ENCODE measurements at regions not wholly inside any gene's neighbourhood (a gene's known extent, or its start where the extent isn't known, plus 50 kb on each side); places are given as distances from the start of the nearest gene placed in this dataset.

- no peak overlapping the region for H3K9ac ChIP-seq (ENCODE audit: low read depth, low read length)
- H3K27me3 ChIP-seq (ENCODE audit: control insufficient read depth, insufficient read depth, low read length) = no peaks in the 10 kb centered on the region
- H3K36me3 ChIP-seq (ENCODE audit: control insufficient read depth, insufficient read depth, low read length) = no peaks in the 10 kb centered on the region
- no peak overlapping the region for H3K4me3 ChIP-seq (ENCODE audit: low read depth, low read length)
- H3K9me3 ChIP-seq (ENCODE audit: control insufficient read depth, insufficient read depth, low read length) = no peaks in the 10 kb centered on the region
- H3K4me1 ChIP-seq (ENCODE audit: control insufficient read depth, insufficient read depth, low read length) = no peaks in the 10 kb centered on the region
- no peak overlapping the region for H3K27ac ChIP-seq (ENCODE audit: low read depth, low read length)
These were observed 323.3 kb upstream of the RAB6C start for GRCh38 chr2:129656081-129656598.

GRCh38 chr2:129658430-129658829, 321.0 kb upstream of the RAB6C start:
- Histone ChIP-seq H3K4me1 (ENCODE audit: control insufficient read depth, insufficient read depth, low read length) (no peaks in the 10 kb centered on the region), H3K4me3 (ENCODE audit: low read depth, low read length) (no peak overlapping the region)

DNA sequence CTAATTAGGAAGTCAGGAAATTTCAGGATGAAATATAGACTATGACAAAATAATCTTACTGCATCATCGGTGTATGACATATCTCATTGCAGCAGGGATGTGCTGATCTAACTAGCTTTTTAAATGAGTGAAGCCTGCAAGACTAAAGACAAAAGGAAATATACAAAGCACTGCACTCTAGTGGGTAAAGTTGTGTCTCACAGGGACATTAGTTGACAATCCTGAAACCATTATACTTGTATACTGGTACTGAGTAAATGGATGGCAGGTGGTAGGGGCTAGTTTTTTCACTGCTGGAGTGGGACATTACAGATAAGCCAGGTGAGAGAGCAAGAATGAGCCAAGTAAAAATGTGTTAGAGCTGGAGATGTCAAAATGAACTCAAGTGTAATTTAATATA, 317.5 kb upstream of the RAB6C start:
- no peaks in the 10 kb centered on the region for H3K9me3 ChIP-seq (ENCODE audit: control insufficient read depth, insufficient read depth, low read length)
- no peaks in the 10 kb centered on the region for H3K36me3 ChIP-seq (ENCODE audit: control insufficient read depth, insufficient read depth, low read length)
- H3K9ac ChIP-seq (ENCODE audit: low read depth, low read length) = no peak overlapping the region
- no peaks in the 10 kb centered on the region for H3K27me3 ChIP-seq (ENCODE audit: control insufficient read depth, insufficient read depth, low read length)
- H3K4me1 ChIP-seq (ENCODE audit: control insufficient read depth, insufficient read depth, low read length) = no peaks in the 10 kb centered on the region
- H3K4me3 ChIP-seq (ENCODE audit: low read depth, low read length) = no peak overlapping the region
- H3K27ac ChIP-seq (ENCODE audit: low read depth, low read length) = no peak overlapping the region

More at GRCh38 chr2:129658430-129658829, 321.0 kb upstream of the RAB6C start:
- Histone ChIP-seq H3K27me3 (ENCODE audit: control insufficient read depth, insufficient read depth, low read length) (no peaks in the 10 kb centered on the region), H3K9ac (ENCODE audit: low read depth, low read length) (no peak overlapping the region), H3K36me3 (ENCODE audit: control insufficient read depth, insufficient read depth, low read length) (no peaks in the 10 kb centered on the region), H3K27ac (ENCODE audit: low read depth, low read length) (no peak overlapping the region), H3K9me3 (ENCODE audit: control insufficient read depth, insufficient read depth, low read length) (no peaks in the 10 kb centered on the region)

DNA sequence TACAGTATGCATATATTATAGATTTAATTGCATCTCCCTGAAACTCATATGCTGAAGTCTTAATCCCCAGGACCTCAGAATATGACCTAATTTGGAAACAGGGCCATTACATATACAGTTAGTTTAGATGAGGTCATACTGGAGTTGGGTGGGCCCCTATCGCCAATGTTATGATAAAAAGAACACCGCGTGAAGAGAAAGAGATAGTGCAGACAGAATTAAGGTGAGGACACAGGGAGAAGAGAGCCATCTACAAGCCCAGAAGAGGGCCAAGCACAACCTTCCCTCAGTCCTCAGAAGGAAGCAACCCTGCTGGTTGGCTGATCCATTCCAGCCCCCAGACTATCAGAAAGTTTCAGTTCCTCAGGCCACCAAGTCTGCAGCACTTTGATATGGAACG, 311.9 kb upstream of the RAB6C start:
- Histone ChIP-seq H3K4me3 (ENCODE audit: low read depth, low read length) (no peak overlapping the region), H3K27ac (ENCODE audit: low read depth, low read length) (no peak overlapping the region), H3K9me3 (ENCODE audit: control insufficient read depth, insufficient read depth, low read length) (no peaks in the 10 kb centered on the region), H3K4me1 (ENCODE audit: control insufficient read depth, insufficient read depth, low read length) (no peaks in the 10 kb centered on the region), H3K9ac (ENCODE audit: low read depth, low read length) (no peak overlapping the region), H3K27me3 (ENCODE audit: control insufficient read depth, insufficient read depth, low read length) (no peaks in the 10 kb centered on the region), H3K36me3 (ENCODE audit: control insufficient read depth, insufficient read depth, low read length) (no peaks in the 10 kb centered on the region)

DNA sequence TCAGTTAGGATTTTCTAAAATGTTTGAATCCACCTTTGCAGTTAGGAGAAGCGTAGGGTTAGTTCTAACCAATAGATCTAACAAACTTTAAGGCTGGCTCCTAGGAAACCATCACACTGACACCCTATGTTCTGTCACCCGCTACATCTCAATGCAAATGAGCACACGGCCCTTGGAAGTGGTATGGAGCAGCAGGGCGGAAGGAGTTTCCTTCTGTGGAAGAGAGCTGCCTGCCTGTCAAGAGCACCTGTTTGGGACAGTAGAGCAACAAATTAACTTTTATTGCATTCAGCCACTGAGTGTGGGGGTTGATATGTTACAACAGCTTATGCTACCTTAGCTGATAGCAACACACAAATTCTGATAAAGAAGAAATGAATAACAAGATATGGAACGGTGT, 306.9 kb upstream of the RAB6C start:
- no peaks in the 10 kb centered on the region for H3K36me3 ChIP-seq (ENCODE audit: control insufficient read depth, insufficient read depth, low read length)
- no peaks in the 10 kb centered on the region for H3K4me1 ChIP-seq (ENCODE audit: control insufficient read depth, insufficient read depth, low read length)
- no peak overlapping the region for H3K9ac ChIP-seq (ENCODE audit: low read depth, low read length)
- H3K27me3 ChIP-seq (ENCODE audit: control insufficient read depth, insufficient read depth, low read length) = no peaks in the 10 kb centered on the region
- no peak overlapping the region for H3K4me3 ChIP-seq (ENCODE audit: low read depth, low read length)
- no peaks in the 10 kb centered on the region for H3K9me3 ChIP-seq (ENCODE audit: control insufficient read depth, insufficient read depth, low read length)
- no peak overlapping the region for H3K27ac ChIP-seq (ENCODE audit: low read depth, low read length)

GRCh38 chr2:129673234-129673633, 306.2 kb upstream of the RAB6C start:
- H3K36me3 ChIP-seq (ENCODE audit: control insufficient read depth, insufficient read depth, low read length) = no peaks in the 10 kb centered on the region
- H3K9ac ChIP-seq (ENCODE audit: low read depth, low read length) = no peak overlapping the region
- H3K4me1 ChIP-seq (ENCODE audit: control insufficient read depth, insufficient read depth, low read length) = no peaks in the 10 kb centered on the region
- H3K27me3 ChIP-seq (ENCODE audit: control insufficient read depth, insufficient read depth, low read length) = no peaks in the 10 kb centered on the region
- no peak overlapping the region for H3K4me3 ChIP-seq (ENCODE audit: low read depth, low read length)
- no peaks in the 10 kb centered on the region for H3K9me3 ChIP-seq (ENCODE audit: control insufficient read depth, insufficient read depth, low read length)
- H3K27ac ChIP-seq (ENCODE audit: low read depth, low read length) = no peak overlapping the region

GRCh38 chr2:129673847-129674711, 305.4 kb upstream of the RAB6C start:
- Histone ChIP-seq H3K9ac (ENCODE audit: low read depth, low read length) (no peak overlapping the region), H3K27ac (ENCODE audit: low read depth, low read length) (no peak overlapping the region), H3K9me3 (ENCODE audit: control insufficient read depth, insufficient read depth, low read length) (no peaks in the 10 kb centered on the region), H3K4me1 (ENCODE audit: control insufficient read depth, insufficient read depth, low read length) (no peaks in the 10 kb centered on the region), H3K4me3 (ENCODE audit: low read depth, low read length) (no peak overlapping the region), H3K27me3 (ENCODE audit: control insufficient read depth, insufficient read depth, low read length) (no peaks in the 10 kb centered on the region), H3K36me3 (ENCODE audit: control insufficient read depth, insufficient read depth, low read length) (no peaks in the 10 kb centered on the region)

DNA sequence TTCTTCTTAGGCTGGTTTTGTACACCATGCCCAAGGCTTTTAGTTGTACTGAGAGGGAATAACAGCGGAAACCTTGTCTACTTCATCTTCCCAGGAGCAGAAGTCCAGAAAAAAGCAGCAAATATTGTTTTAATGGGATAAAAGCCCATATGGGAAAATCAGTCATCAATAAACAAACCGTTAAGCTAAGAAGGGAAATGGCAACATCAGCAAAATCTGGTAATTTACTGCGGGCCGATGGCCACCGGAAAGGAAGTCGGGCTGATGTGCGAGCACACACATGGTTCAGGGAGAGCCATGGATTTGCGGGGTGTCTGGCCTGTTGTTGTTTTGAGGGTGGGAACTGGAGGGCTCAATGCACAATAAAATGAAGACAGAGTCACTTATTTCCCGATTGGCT, 300.7 kb upstream of the RAB6C start:
- H3K27ac ChIP-seq (ENCODE audit: low read depth, low read length) = no peak overlapping the region
- H3K9me3 ChIP-seq (ENCODE audit: control insufficient read depth, insufficient read depth, low read length) = no peaks in the 10 kb centered on the region
- H3K9ac ChIP-seq (ENCODE audit: low read depth, low read length) = no peak overlapping the region
- no peaks in the 10 kb centered on the region for H3K4me1 ChIP-seq (ENCODE audit: control insufficient read depth, insufficient read depth, low read length)
- no peaks in the 10 kb centered on the region for H3K36me3 ChIP-seq (ENCODE audit: control insufficient read depth, insufficient read depth, low read length)
- H3K4me3 ChIP-seq (ENCODE audit: low read depth, low read length) = no peak overlapping the region
- no peaks in the 10 kb centered on the region for H3K27me3 ChIP-seq (ENCODE audit: control insufficient read depth, insufficient read depth, low read length)

GRCh38 chr2:129681788-129682187, 297.7 kb upstream of the RAB6C start:
- Histone ChIP-seq H3K4me1 (ENCODE audit: control insufficient read depth, insufficient read depth, low read length) (no peaks in the 10 kb centered on the region), H3K36me3 (ENCODE audit: control insufficient read depth, insufficient read depth, low read length) (no peaks in the 10 kb centered on the region), H3K9me3 (ENCODE audit: control insufficient read depth, insufficient read depth, low read length) (no peaks in the 10 kb centered on the region), H3K27ac (ENCODE audit: low read depth, low read length) (no peak overlapping the region), H3K4me3 (ENCODE audit: low read depth, low read length) (no peak overlapping the region), H3K27me3 (ENCODE audit: control insufficient read depth, insufficient read depth, low read length) (no peaks in the 10 kb centered on the region), H3K9ac (ENCODE audit: low read depth, low read length) (no peak overlapping the region)

- Histone ChIP-seq H3K4me1 (ENCODE audit: control insufficient read depth, insufficient read depth, low read length) (peaks cover 12% of the 10 kb centered on the region; the same call in 1 of the 2 replicates), H3K9ac (ENCODE audit: low read depth, low read length) (no peak overlapping the region), H3K27me3 (ENCODE audit: control insufficient read depth, insufficient read depth, low read length) (peaks cover 4% of the 10 kb centered on the region; the same call in 1 of the 2 replicates), H3K36me3 (ENCODE audit: control insufficient read depth, insufficient read depth, low read length) (no peaks in the 10 kb centered on the region), H3K9me3 (ENCODE audit: control insufficient read depth, insufficient read depth, low read length) (0 out of 2 replicates have a peak, but pooled peaks cover 2% of the 10 kb centered on the region), H3K27ac (ENCODE audit: low read depth, low read length) (no peak overlapping the region), H3K4me3 (ENCODE audit: low read depth, low read length) (no peak overlapping the region)
These were observed 289.6 kb upstream of the RAB6C start for GRCh38 chr2:129689653-129690448.

DNA sequence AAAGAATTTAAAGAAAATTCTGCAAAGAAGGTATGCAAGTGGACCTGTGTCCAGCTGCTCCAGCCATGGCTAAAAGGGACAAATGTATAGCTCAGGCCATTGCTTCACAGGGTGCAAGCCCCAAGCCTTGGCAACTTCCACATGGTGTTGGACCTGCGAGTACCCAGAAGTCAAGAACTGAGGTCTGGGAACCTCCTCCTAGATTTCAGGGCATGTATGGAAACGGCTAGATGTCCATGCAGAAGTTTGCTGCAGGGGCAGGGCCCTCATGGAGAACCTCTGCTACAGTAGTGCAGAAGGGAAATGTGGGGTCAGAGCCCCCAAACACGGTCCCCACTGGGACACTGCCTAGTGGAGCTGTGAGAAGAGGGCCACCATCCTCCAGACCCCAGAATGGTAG, 284.0 kb upstream of the RAB6C start:
- Histone ChIP-seq H3K27ac (ENCODE audit: low read depth, low read length) (no peak overlapping the region), H3K9me3 (ENCODE audit: control insufficient read depth, insufficient read depth, low read length) (no peaks in the 10 kb centered on the region), H3K4me3 (ENCODE audit: low read depth, low read length) (no peak overlapping the region), H3K9ac (ENCODE audit: low read depth, low read length) (no peak overlapping the region), H3K27me3 (ENCODE audit: control insufficient read depth, insufficient read depth, low read length) (no peaks in the 10 kb centered on the region), H3K36me3 (ENCODE audit: control insufficient read depth, insufficient read depth, low read length) (no peaks in the 10 kb centered on the region), H3K4me1 (ENCODE audit: control insufficient read depth, insufficient read depth, low read length) (no peaks in the 10 kb centered on the region)
